PC-9 (cell line): ENCODE measurements at regions not wholly inside any gene's neighbourhood (a gene's known extent, or its start where the extent isn't known, plus 50 kb on each side); places are given as distances from the start of the nearest gene placed in this dataset.
"Not testable (repeated sequence)": the region's sequence is repeated elsewhere in the genome, so short reads cannot be mapped to it uniquely, and the experiment has no call there.

Experiments used
- BruUV-seq: library from RNA; stranded (reverse); fragments of 400-500 nt; replicated peaks from 2 replicates; lab custom pipeline; 2021; lab: Mats Ljungman, UMichigan
- CTCF ChIA-PET: fragments of 300-600 bp; sonication (Branson Sonifier 250); formaldehyde crosslinking; loops from one replicate; lab custom pipeline; 2022; ENCODE audit warnings: antibody characterized with exemption; lab: Charles Lee
- POLR2A ChIA-PET: fragments of 300-600 bp; sonication (Branson Sonifier 250); formaldehyde crosslinking; loops from one replicate; lab custom pipeline; 2022; ENCODE audit warnings: antibody characterized with exemption; ENCODE audit not compliant: unreplicated experiment; lab: Charles Lee
- DNase-seq, 2 experiments: peaks; one replicate each; pipeline versions ENCODE4 v3.0.0 to v3.0.0-alpha.2; 2015 to 2022; ENCODE audit warnings: mixed read lengths in 1 of 2
- H2AFZ ChIP-seq: fragments of 200-600 bp; sonication (generic); 2 replicates; pipeline ENCODE4 v1.8.1; 2017; ENCODE audit warnings: antibody characterized with exemption
- H3F3A ChIP-seq: fragments of 200-600 bp; sonication (generic); 2 replicates; pipeline ENCODE4 v1.8.1; 2017; ENCODE audit warnings: antibody characterized with exemption, mild to moderate bottlenecking, low read depth; ENCODE audit not compliant: insufficient read depth
- H3K27ac ChIP-seq: fragments of 200-600 bp; sonication (generic); 2 replicates; pipeline ENCODE4 v1.6.1; 2016; ENCODE audit warnings: mixed run types
- H3K27me3 ChIP-seq: fragments of 200-600 bp; sonication (generic); 2 replicates; pipeline ENCODE4 v1.6.1; 2016; ENCODE audit warnings: low read depth, mixed run types; ENCODE audit not compliant: insufficient read depth
- H3K36me3 ChIP-seq: fragments of 200-600 bp; sonication (generic); 2 replicates; pipeline ENCODE4 v1.6.1; 2016; ENCODE audit warnings: low read depth, mixed run types
- H3K4me1 ChIP-seq: fragments of 200-600 bp; sonication (generic); replicated peaks from 2 replicates; pipeline ENCODE4 v1.6.1; 2016; ENCODE audit warnings: mixed run types; ENCODE audit not compliant: insufficient read depth
- H3K4me2 ChIP-seq: fragments of 200-600 bp; sonication (generic); 2 replicates; pipeline ENCODE4 v1.6.1; 2017; ENCODE audit warnings: mixed run types
- H3K4me3 ChIP-seq: fragments of 200-600 bp; sonication (generic); 2 replicates; pipeline ENCODE4 v1.6.1; 2016; ENCODE audit warnings: mixed run types
- H3K79me2 ChIP-seq: fragments of 200-600 bp; sonication (generic); 2 replicates; pipeline ENCODE4 v1.6.1; 2017; ENCODE audit warnings: low read depth, mixed run types
- H3K9me2 ChIP-seq: fragments of 200-600 bp; sonication (generic); 2 replicates; pipeline ENCODE4 v1.8.1; 2017; ENCODE audit warnings: mild to moderate bottlenecking; ENCODE audit not compliant: insufficient read depth
- H3K9me3 ChIP-seq: fragments of 200-600 bp; sonication (generic); 2 replicates; pipeline ENCODE4 v1.8.1; 2016; ENCODE audit warnings: low read depth; ENCODE audit not compliant: insufficient read depth
- H4K20me1 ChIP-seq: fragments of 200-600 bp; sonication (generic); 2 replicates; pipeline ENCODE4 v1.8.1; 2017; ENCODE audit not compliant: insufficient read depth
- EZH2 ChIP-seq: fragments of 200-600 bp; sonication (generic); IDR thresholded peaks from 2 replicates; pipeline ENCODE4 v1.8.0; 2017; ENCODE audit warnings: antibody characterized with exemption, low read depth
- intact Hi-C: fragments of 100-400 bp; cut with micrococcal nuclease; formaldehyde crosslinking; loops from one replicate; pipeline ENCODE4 v1.10.0; 2022; ENCODE audit not compliant: unreplicated experiment
- TF ChIP-seq, protein P1 (sequence below): fragments of 200-600 bp; sonication (generic); conservative IDR thresholded peaks from 2 replicates; pipeline ENCODE4 v1.6.1; 2017; ENCODE audit warnings: mixed run types, antibody characterized with exemption, mild to moderate bottlenecking, moderate library complexity

DNA sequence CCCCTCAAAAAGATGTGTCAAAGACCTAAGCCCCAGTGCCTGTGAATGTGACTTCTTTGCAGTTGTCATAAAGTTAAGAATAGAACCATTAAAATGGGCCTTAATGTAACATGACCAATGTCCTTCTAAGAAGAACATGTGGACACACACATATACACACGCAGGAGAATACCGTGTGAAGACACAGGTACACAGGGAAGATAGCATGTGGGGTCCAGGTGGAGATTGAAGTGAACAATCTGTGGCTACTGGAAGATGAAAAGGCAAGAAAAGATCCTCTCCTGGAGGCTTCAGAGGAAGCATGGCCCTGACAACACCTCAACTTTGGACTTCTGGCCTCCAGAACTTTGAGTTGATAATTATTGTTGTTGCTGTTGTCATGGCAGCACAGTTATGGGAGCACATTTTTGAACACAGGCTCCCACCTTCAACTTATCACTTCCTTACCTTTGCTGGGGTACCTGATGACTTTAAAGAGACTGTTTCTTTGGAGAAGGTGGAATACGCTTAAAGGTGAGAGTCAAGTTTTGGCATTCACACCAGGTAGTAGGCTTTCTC is 123.5 kb upstream of the ADCY2 start:
- no peak for DNase-seq
- Histone ChIP-seq H4K20me1 (no peaks in the 10 kb centered on the region), H3K27ac (no peak overlapping the region), H3K79me2 (no peaks in the 10 kb centered on the region), H3K27me3 (peaks cover 46% of the 10 kb centered on the region), H3K36me3 (no peaks in the 10 kb centered on the region), H3K4me1 (no peaks in the 10 kb centered on the region), H2AFZ (no peak overlapping the region), H3K4me3 (no peak overlapping the region), H3K4me2 (no peak overlapping the region), H3K9me3 (no peaks in the 10 kb centered on the region), H3F3A (no peaks in the 10 kb centered on the region), H3K9me2 (no peaks in the 10 kb centered on the region)
- CTCF ChIA-PET = no interaction called here
- intact Hi-C loops = no loop called here
- no TSS peak for BruUV-seq
- POLR2A ChIA-PET = no interaction called here
- TF ChIP-seq, protein P1, sequence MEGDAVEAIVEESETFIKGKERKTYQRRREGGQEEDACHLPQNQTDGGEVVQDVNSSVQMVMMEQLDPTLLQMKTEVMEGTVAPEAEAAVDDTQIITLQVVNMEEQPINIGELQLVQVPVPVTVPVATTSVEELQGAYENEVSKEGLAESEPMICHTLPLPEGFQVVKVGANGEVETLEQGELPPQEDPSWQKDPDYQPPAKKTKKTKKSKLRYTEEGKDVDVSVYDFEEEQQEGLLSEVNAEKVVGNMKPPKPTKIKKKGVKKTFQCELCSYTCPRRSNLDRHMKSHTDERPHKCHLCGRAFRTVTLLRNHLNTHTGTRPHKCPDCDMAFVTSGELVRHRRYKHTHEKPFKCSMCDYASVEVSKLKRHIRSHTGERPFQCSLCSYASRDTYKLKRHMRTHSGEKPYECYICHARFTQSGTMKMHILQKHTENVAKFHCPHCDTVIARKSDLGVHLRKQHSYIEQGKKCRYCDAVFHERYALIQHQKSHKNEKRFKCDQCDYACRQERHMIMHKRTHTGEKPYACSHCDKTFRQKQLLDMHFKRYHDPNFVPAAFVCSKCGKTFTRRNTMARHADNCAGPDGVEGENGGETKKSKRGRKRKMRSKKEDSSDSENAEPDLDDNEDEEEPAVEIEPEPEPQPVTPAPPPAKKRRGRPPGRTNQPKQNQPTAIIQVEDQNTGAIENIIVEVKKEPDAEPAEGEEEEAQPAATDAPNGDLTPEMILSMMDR = no peak
- TF ChIP-seq EZH2 = no peak

DNA sequence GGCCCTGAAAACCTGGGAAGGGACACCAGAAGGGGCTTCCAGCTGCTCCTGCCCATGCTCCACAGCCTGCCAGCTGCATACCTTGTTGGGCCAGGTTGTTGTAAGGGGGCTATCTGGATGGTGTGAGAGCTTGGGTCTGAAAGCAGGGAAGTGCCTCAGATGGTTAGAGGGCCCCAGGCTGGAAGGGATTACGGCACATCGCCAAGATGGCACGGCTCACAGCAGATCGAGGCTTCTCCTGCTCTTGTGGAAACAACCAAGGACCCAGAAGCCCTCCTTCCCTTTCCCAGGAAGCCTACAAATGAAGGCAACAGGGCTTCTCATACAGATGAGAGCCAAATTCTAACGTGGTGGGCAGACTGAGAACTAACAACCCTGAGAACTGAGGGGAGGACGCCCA is 121.7 kb upstream of the ADCY2 start:
- Histone ChIP-seq H3F3A (no peaks in the 10 kb centered on the region), H3K4me1 (no peaks in the 10 kb centered on the region), H3K9me3 (no peaks in the 10 kb centered on the region), H3K79me2 (no peaks in the 10 kb centered on the region), H3K36me3 (no peaks in the 10 kb centered on the region), H3K4me2 (no peak overlapping the region), H3K4me3 (no peak overlapping the region), H4K20me1 (no peaks in the 10 kb centered on the region), H3K9me2 (no peaks in the 10 kb centered on the region), H3K27me3 (peaks cover 50% of the 10 kb centered on the region), H2AFZ (no peak overlapping the region), H3K27ac (no peak overlapping the region)
- ChIA-PET POLR2A (no interaction called here), CTCF (no interaction called here)
- intact Hi-C loops = no loop called here
- TF ChIP-seq EZH2 = no peak
- TF ChIP-seq, protein P1 = no peak
- BruUV-seq = no TSS peak
- DNase-seq = no peak

GRCh38 chr5:7289634-7290033 is 106.3 kb upstream of the ADCY2 start:
- CTCF ChIA-PET, H3K36me3 ChIP-seq, BruUV-seq, H3K27me3 ChIP-seq, H3F3A ChIP-seq, H2AFZ ChIP-seq, DNase-seq, intact Hi-C loops, H3K4me3 ChIP-seq, H3K79me2 ChIP-seq, POLR2A ChIA-PET, H3K9me3 ChIP-seq, H3K4me2 ChIP-seq, H3K9me2 ChIP-seq, H3K27ac ChIP-seq, H3K4me1 ChIP-seq, H4K20me1 ChIP-seq: not testable (repeated sequence)

DNA sequence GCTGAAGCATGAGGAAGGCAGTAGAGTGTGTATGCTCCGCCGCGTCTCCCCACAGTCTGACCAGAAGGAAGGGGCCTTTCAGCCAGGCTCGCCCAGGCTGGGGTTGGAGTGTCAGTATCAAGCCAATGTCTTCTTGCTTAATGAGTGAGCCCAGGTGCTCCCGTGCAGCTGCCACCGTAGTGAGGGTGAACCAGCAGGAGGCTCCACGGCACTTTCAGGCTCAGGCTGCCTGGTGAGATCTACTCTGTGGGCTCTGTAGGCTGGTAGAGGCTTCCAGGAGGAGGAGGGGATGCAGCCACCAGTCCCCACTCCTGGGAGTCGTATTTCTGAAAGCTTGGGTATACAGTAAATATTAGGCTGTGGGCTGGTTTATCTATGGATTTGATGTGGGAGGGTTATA is 98.1 kb upstream of the ADCY2 start:
- peaks cover 26% of the 10 kb centered on the region for H3K27me3 ChIP-seq
- H3K27ac ChIP-seq, BruUV-seq, H3K9me3 ChIP-seq, H3K4me1 ChIP-seq, H4K20me1 ChIP-seq, H3K4me3 ChIP-seq, H3F3A ChIP-seq, DNase-seq, H3K9me2 ChIP-seq, POLR2A ChIA-PET, H2AFZ ChIP-seq, H3K36me3 ChIP-seq, H3K4me2 ChIP-seq, intact Hi-C loops, CTCF ChIA-PET, H3K79me2 ChIP-seq: not testable (repeated sequence)

- H3K27ac ChIP-seq, DNase-seq, H3F3A ChIP-seq, H3K9me2 ChIP-seq, POLR2A ChIA-PET, H3K9me3 ChIP-seq, H3K4me2 ChIP-seq, H4K20me1 ChIP-seq, intact Hi-C loops, H3K4me1 ChIP-seq, H2AFZ ChIP-seq, H3K4me3 ChIP-seq, H3K79me2 ChIP-seq, BruUV-seq, CTCF ChIA-PET, H3K36me3 ChIP-seq: not testable (repeated sequence)
- peaks cover 29% of the 10 kb centered on the region for H3K27me3 ChIP-seq
These were observed 96.2 kb upstream of the ADCY2 start for GRCh38 chr5:7299731-7300130.

DNA sequence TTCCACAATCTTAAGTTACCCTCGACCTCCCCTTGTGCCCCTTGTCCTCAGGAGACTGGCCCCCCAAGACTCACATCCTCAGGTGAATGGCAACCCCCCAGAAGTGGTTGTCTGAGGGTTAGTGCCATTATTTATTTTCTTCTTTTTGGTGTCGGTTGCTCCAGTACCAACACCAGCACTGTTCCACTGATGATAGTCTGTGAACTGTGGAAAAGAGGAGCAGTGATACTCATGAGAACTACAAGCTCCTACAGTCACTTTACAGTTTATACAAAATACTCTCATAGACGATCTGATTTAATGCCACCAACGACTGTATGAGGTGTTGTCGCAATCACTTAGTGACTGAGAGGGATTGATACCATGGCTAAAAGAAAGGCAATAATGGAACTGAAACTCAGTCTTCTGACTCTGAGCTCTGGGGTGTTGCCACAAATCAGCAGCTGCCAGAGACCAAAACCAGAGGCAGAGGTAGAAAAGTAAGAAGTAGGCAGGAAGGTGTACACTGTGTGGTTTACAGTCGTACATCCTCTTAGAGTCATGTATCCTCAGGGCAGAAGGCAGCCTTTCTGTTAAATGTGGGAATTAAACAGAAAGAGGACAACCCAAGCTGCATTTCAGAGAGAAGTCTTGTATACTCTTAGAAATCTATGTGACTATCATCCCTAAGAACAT is 90.8 kb upstream of the ADCY2 start:
- intact Hi-C loops = not testable (repeated sequence)

More for the DNA sequence above, 90.8 kb upstream of the ADCY2 start:
- H4K20me1 ChIP-seq, H3K9me2 ChIP-seq, H3K27ac ChIP-seq, CTCF ChIA-PET, POLR2A ChIA-PET, H3K4me1 ChIP-seq, DNase-seq, H2AFZ ChIP-seq, H3K4me3 ChIP-seq, H3K36me3 ChIP-seq, H3F3A ChIP-seq, H3K79me2 ChIP-seq, BruUV-seq, H3K4me2 ChIP-seq, H3K9me3 ChIP-seq: not testable (repeated sequence)
- peaks cover 23% of the 10 kb centered on the region for H3K27me3 ChIP-seq
